ENCODE measurements at regions not wholly inside any gene's neighbourhood (a gene's known extent, or its start where the extent isn't known, plus 50 kb on each side); places are given as distances from the start of the nearest gene placed in this dataset.
"Not testable (repeated sequence)": the region's sequence is repeated elsewhere in the genome, so short reads cannot be mapped to it uniquely, and the experiment has no call there.

- DNase-seq, result no peak
- intact Hi-C loops (cut with DNase I; ENCODE audit: low total_unique reads), result no loop called here
- no peak for TF ChIP-seq POLR2A (IDR thresholded peaks at IDR 0.05)
- H3K4me3 ChIP-seq, result no peak overlapping the region
- no peaks in the 10 kb centered on the region for H3K36me3 ChIP-seq (ENCODE audit: low read depth, missing control alignments)
- no peaks in the 10 kb centered on the region for H3K4me1 ChIP-seq
- H3K27ac ChIP-seq, result no peak overlapping the region
- no peaks in the 10 kb centered on the region for H3K9me3 ChIP-seq
- H3K27me3 ChIP-seq, result no peaks in the 10 kb centered on the region
- 54 to 60% methylated on average over 1 of the region's 1 CpG for WGBS, 2 donors
These were observed 1328.3 kb downstream of the TECRL start for GRCh38 chr4:63080934-63081333.

GRCh38 chr4:63063760-63064159, 1345.5 kb downstream of the TECRL start:
- TF ChIP-seq CTCF (IDR thresholded peaks at IDR 0.05) (no peak), POLR2A (IDR thresholded peaks at IDR 0.05) (no peak)
- H3K4me1 ChIP-seq, result no peaks in the 10 kb centered on the region
- H3K27me3 ChIP-seq, result no peaks in the 10 kb centered on the region
- H3K27ac ChIP-seq, result no peak overlapping the region
- DNase-seq, result no peak
- no peak overlapping the region for H3K4me3 ChIP-seq
- no peaks in the 10 kb centered on the region for H3K36me3 ChIP-seq (ENCODE audit: low read depth, missing control alignments)
- intact Hi-C loops (cut with DNase I; ENCODE audit: low total_unique reads), result no loop called here
- 34 to 51% methylated on average over 4 of the region's 4 CpGs for WGBS, 2 donors
- no peaks in the 10 kb centered on the region for H3K9me3 ChIP-seq

- intact Hi-C loops (cut with DNase I; ENCODE audit: low total_unique reads); H3K36me3 ChIP-seq (ENCODE audit: low read depth, missing control alignments); H3K4me3 ChIP-seq; H3K4me1 ChIP-seq; H3K27me3 ChIP-seq; H3K9me3 ChIP-seq; DNase-seq; H3K27ac ChIP-seq: not testable (repeated sequence)
- 71 to 84% methylated on average over 3 of the region's 3 CpGs for WGBS, 2 donors
These were observed 1346.4 kb downstream of the TECRL start for GRCh38 chr4:63062891-63063290.

GRCh38 chr4:63049726-63050125, 1359.5 kb downstream of the TECRL start:
- DNase-seq, result no peak
- WGBS, 2 donors, result 41 to 100% methylated on average over 1 of the region's 1 CpG
- intact Hi-C loops (cut with DNase I; ENCODE audit: low total_unique reads), result no loop called here

GRCh38 chr4:63049278-63049677, 1360.0 kb downstream of the TECRL start:
- Histone ChIP-seq H3K36me3 (ENCODE audit: low read depth, missing control alignments) (no peaks in the 10 kb centered on the region), H3K27ac (no peak overlapping the region), H3K4me3 (no peak overlapping the region), H3K4me1 (no peaks in the 10 kb centered on the region), H3K27me3 (no peaks in the 10 kb centered on the region), H3K9me3 (no peaks in the 10 kb centered on the region)
- TF ChIP-seq POLR2A (IDR thresholded peaks at IDR 0.05) (no peak), CTCF (IDR thresholded peaks at IDR 0.05) (no peak)
- DNase-seq, result no peak
- 63 to 69% methylated on average over 1 of the region's 1 CpG for WGBS, 2 donors
- intact Hi-C loops (cut with DNase I; ENCODE audit: low total_unique reads), result no loop called here

More at GRCh38 chr4:63049726-63050125, 1359.5 kb downstream of the TECRL start:
- H3K36me3 ChIP-seq (ENCODE audit: low read depth, missing control alignments), result no peaks in the 10 kb centered on the region
- H3K9me3 ChIP-seq, result no peaks in the 10 kb centered on the region
- no peak overlapping the region for H3K27ac ChIP-seq
- H3K27me3 ChIP-seq, result no peaks in the 10 kb centered on the region
- H3K4me3 ChIP-seq, result no peak overlapping the region
- no peaks in the 10 kb centered on the region for H3K4me1 ChIP-seq
- TF ChIP-seq CTCF (IDR thresholded peaks at IDR 0.05) (no peak), POLR2A (IDR thresholded peaks at IDR 0.05) (no peak)

GRCh38 chr4:63036159-63036866, 1372.9 kb downstream of the TECRL start:
- Histone ChIP-seq H3K4me3 (no peak overlapping the region), H3K9me3 (no peaks in the 10 kb centered on the region), H3K36me3 (ENCODE audit: low read depth, missing control alignments) (no peaks in the 10 kb centered on the region), H3K4me1 (no peaks in the 10 kb centered on the region), H3K27me3 (no peaks in the 10 kb centered on the region), H3K27ac (no peak overlapping the region)
- 51 to 64% methylated on average over 8 of the region's 8 CpGs for WGBS, 2 donors
- no peak for DNase-seq
- intact Hi-C loops (cut with DNase I; ENCODE audit: low total_unique reads), result no loop called here
- no peak for TF ChIP-seq POLR2A (IDR thresholded peaks at IDR 0.05)
- TF ChIP-seq CTCF (IDR thresholded peaks at IDR 0.05), result no peak

All from testis (tissue), 2 donors.